H1 (cell line): ENCODE measurements at regions not wholly inside any gene's neighbourhood (a gene's known extent, or its start where the extent isn't known, plus 50 kb on each side); places are given as distances from the start of the nearest gene placed in this dataset.

Experiments used
- EGR1 ChIP-seq: IDR thresholded peaks from 2 replicates; pipeline ENCODE4 v1.6.1; 2011; ENCODE audit warnings: low read depth, low read length, borderline replicate concordance
- EP300 ChIP-seq, 2 experiments: IDR thresholded peaks; 1 replicate in 1 of 2; 2 replicates in 1 of 2; pipeline ENCODE4 v1.6.1; 2011 to 2012; ENCODE audit warnings: low read depth in 2 of 2, low read length in 2 of 2, mild to moderate bottlenecking in 2 of 2, borderline replicate concordance in 1 of 2, inconsistent platforms in 1 of 2, moderate library complexity in 1 of 2
- MAX ChIP-seq: IDR thresholded peaks from 2 replicates; pipeline ENCODE4 v1.6.1; 2012; ENCODE audit warnings: inconsistent platforms
- POLR2A ChIP-seq, 2 experiments: IDR thresholded peaks; 1 replicate in 1 of 2; 2 replicates in 1 of 2; pipeline ENCODE4 v1.6.1; 2011; ENCODE audit warnings: low read depth in 2 of 2, low read length in 2 of 2, mild to moderate bottlenecking in 2 of 2; ENCODE audit errors: control extremely low read depth in 1 of 2
- YY1 ChIP-seq: IDR thresholded peaks from 2 replicates; pipeline ENCODE4 v1.6.1; 2011; ENCODE audit warnings: low read depth, mild to moderate bottlenecking, low read length
- TF ChIP-seq, protein P1 (sequence below), 3 experiments: IDR thresholded peaks; 1 replicate in 2 of 3; 2 replicates in 1 of 3; pipeline versions ENCODE4 v1.5.1 to v1.6.1; 2011; ENCODE audit warnings: low read length in 3 of 3, mild to moderate bottlenecking in 3 of 3, inconsistent platforms in 2 of 3, low read depth in 1 of 3, moderate library complexity in 1 of 3; ENCODE audit not compliant: insufficient read depth in 1 of 3; ENCODE audit errors: control extremely low read depth in 1 of 3
- TF ChIP-seq, protein P2 (sequence below): IDR thresholded peaks from 2 replicates; pipeline ENCODE4 v1.6.1; 2011; ENCODE audit warnings: low read length, improper control_type of control experiment

DNA sequence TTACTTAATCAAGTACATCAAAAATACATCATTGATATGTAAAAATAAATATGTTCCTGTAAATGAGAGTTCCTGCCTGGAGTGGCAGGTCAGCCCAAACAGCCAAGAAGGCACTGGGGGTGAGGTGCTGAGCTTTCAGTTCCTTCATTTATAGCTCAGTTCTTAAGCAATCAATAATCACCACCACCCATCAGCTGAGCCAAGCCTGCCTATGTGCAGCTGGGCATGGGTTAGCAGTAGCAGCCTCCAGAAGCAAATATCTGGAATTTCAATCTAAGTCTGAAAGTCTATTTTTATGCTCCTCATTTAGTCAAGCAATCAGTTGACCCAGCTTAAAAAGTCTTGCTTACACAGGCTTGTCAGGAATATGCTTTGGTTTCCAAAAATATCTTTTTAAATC is 811.0 kb upstream of the AMELY start:
- TF ChIP-seq YY1, result no peak
- TF ChIP-seq, protein P1, sequence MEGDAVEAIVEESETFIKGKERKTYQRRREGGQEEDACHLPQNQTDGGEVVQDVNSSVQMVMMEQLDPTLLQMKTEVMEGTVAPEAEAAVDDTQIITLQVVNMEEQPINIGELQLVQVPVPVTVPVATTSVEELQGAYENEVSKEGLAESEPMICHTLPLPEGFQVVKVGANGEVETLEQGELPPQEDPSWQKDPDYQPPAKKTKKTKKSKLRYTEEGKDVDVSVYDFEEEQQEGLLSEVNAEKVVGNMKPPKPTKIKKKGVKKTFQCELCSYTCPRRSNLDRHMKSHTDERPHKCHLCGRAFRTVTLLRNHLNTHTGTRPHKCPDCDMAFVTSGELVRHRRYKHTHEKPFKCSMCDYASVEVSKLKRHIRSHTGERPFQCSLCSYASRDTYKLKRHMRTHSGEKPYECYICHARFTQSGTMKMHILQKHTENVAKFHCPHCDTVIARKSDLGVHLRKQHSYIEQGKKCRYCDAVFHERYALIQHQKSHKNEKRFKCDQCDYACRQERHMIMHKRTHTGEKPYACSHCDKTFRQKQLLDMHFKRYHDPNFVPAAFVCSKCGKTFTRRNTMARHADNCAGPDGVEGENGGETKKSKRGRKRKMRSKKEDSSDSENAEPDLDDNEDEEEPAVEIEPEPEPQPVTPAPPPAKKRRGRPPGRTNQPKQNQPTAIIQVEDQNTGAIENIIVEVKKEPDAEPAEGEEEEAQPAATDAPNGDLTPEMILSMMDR (IDR thresholded peaks at IDR 0.05; ENCODE audit: control extremely low read depth in 1 of 3, insufficient read depth in 1 of 3, low read depth in 1 of 3, low read length in 3 of 3), result no peak
- TF ChIP-seq MAX, result no peak
- no peak for TF ChIP-seq EGR1
- no peak for TF ChIP-seq EP300 (IDR thresholded peaks at IDR 0.05; ENCODE audit: borderline replicate concordance in 1 of 2, low read depth in 2 of 2, low read length in 2 of 2)
- no peak for TF ChIP-seq POLR2A (IDR thresholded peaks at IDR 0.05; ENCODE audit: control extremely low read depth in 1 of 2, low read depth in 2 of 2, low read length in 2 of 2)
- TF ChIP-seq, protein P2, sequence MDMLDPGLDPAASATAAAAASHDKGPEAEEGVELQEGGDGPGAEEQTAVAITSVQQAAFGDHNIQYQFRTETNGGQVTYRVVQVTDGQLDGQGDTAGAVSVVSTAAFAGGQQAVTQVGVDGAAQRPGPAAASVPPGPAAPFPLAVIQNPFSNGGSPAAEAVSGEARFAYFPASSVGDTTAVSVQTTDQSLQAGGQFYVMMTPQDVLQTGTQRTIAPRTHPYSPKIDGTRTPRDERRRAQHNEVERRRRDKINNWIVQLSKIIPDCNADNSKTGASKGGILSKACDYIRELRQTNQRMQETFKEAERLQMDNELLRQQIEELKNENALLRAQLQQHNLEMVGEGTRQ, result no peak
